GM12874 (cell line): ENCODE measurements at regions not wholly inside any gene's neighbourhood (a gene's known extent, or its start where the extent isn't known, plus 50 kb on each side); places are given as distances from the start of the nearest gene placed in this dataset.

Experiments
- TF ChIP-seq, protein P1 (sequence below): IDR thresholded peaks from 2 replicates; pipeline ENCODE4 v1.5.1; 2011; ENCODE audit warnings: low read depth, mild to moderate bottlenecking, control low read depth, low read length, moderate library complexity; ENCODE audit not compliant: insufficient read depth

DNA sequence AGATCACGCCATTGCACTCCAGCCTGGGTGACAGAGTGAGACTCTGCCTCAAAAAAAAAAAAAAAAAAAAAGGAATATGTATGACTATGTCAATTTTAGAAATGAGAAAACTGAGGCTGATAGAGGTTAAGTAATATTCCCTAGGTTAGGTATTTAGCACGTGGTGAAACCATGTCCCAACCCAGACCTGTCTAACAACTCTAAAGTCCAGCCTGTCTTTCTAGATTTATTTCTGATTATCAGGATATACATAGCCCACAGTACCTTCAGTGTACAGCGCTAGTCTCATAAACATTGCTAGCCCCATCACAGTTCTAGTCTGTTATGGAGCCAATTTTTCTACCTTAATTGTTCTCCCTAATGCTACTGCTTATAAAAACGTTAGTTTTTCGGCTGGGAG, 88.4 kb upstream of the RAP2B start:
- TF ChIP-seq, protein P1, sequence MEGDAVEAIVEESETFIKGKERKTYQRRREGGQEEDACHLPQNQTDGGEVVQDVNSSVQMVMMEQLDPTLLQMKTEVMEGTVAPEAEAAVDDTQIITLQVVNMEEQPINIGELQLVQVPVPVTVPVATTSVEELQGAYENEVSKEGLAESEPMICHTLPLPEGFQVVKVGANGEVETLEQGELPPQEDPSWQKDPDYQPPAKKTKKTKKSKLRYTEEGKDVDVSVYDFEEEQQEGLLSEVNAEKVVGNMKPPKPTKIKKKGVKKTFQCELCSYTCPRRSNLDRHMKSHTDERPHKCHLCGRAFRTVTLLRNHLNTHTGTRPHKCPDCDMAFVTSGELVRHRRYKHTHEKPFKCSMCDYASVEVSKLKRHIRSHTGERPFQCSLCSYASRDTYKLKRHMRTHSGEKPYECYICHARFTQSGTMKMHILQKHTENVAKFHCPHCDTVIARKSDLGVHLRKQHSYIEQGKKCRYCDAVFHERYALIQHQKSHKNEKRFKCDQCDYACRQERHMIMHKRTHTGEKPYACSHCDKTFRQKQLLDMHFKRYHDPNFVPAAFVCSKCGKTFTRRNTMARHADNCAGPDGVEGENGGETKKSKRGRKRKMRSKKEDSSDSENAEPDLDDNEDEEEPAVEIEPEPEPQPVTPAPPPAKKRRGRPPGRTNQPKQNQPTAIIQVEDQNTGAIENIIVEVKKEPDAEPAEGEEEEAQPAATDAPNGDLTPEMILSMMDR = no peak

DNA sequence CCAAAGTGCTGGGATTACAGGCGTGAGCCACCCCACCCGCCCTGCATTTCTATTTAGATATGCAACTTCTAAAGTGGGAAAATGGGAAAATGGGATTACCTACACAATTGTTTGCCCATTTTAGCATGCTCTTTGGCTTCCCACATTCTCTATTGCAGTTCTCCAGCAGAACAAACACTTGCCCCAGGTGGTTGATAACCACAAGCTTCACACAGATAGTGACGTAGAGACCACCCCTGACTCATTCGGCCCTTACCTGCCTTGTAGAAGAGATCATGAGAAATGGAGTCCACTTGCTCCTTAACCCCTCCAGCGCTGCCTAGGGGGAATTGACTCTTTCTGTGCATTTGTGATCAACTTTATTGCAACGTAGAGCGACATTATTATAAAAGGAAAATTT, 83.2 kb upstream of the RAP2B start:
- TF ChIP-seq, protein P1 = no peak

DNA sequence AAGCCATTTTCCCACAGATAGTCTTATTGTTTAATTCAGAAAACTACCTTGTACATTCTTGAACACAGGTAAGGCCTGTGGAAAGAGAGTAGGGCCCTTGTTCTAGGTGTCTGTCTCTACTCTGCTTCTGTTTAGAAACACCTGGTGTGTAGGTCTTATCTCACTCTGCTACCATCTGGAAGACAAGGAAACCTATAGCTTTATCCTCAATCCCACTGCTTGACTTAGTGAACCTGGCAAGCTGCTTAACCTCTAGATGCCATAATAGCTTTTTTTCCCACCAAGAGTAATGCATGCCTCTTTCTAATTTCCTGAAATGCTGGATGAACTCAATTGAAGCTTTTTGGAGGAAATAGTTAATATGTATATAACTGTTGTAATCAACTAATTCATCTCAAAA, 82.6 kb upstream of the RAP2B start:
- TF ChIP-seq, protein P1 = no peak

DNA sequence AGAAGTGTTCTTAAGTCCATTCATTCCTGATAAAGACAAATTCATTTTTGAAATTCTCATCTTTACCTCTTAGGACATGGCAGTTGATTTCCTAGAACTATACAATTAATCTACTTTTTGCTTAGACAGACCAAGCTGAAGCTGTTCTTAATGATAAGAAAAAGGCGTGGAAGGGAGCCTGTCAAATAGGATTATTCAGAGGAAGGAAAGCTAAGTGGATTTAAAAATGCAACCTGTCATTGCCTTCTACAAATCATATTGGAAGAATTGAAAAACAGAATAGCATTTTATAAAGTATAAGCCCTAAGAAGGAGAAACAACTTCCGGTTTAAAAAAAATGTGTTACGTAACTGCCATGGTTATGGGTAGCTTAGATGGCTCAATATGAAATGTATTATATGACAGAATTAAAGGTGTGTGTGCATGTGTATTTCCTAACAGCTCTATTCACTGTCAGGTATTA, 81.2 kb upstream of the RAP2B start:
- TF ChIP-seq, protein P1 = no peak

DNA sequence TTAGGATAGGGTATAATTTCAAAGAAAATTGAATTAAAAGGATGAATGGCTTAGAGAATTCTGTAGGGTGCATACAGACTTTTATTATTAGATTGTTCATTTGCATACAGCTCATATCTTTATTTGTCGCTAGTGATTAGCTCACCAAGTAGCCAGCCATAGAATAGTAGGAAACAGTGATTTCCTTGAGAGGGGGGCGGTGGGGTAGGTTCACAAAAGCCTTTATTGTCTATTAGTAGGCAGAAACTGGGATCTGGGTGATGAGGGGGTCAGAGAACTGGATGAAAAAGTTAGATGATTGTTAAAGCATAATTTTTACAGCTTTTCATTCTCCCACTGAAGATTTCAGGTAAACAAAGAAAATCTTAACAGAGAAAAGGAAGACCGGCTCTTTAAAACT, 77.6 kb upstream of the RAP2B start:
- TF ChIP-seq, protein P1 = no peak

DNA sequence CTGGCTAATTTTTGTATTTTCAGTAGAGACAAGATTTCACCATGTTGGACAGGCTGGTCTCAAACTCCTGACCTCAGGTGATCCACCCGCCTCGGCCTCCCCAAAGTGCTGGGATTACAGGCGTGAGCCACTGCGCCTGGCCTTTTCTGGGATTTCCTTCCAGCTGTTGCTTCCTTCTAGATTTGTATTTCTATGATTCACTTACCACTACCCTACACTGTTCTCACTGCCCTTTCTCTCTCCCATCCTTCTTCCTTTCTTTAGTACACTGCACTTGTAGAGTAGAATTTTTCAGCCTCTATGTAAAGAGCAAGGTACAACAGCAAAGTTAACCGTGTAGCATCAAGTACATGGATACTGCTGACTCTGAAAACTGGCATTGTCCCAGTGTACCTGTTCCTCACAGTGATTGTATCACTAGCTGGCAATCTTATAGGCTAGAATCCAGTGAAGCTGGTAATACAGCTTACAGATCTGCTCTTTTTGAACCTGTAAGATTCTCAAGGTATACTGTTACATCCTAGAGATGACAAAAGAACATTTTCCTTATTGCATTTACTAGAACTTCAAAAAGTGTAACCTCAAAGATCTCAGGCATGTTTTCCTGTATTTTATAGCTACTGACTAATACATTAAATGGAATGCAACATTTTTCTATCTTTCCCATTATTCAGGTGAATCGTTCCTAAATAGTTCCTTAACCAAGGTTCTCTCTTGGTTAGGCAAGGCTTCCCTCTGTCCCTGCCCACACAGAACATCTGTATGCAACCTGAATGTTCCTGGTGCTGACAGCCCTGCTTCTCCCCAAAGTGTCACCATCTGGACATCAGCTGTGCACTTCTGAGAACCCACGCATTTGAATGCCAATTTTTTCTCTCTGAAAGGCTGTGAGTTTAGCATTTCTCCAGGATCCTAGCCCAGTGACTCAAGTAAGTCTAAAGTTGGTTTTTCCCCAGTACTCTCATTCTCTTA, 74.1 kb upstream of the RAP2B start:
- TF ChIP-seq, protein P1 = no peak

DNA sequence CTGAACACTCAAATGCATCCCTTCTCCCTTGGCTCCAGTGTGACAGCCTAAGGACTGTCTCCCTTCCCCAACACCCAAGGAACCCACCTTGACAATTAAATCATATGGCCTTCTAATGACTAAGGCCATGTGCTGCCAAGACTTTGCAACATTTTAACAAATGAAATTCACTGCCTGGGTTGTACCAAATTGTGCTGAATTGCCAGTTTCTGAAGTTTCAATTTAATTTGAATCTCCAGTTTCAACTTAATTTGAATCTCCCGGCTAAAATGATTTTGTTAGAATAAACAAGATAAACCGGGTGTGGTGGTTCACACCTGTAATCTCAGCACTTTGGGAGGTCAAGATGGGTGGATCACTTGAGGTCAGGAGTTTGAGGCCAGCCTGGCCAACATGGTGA, 72.4 kb upstream of the RAP2B start:
- TF ChIP-seq, protein P1 = no peak
